Epithelial cell of esophagus (primary cell): ENCODE measurements at regions not wholly inside any gene's neighbourhood (a gene's known extent, or its start where the extent isn't known, plus 50 kb on each side); places are given as distances from the start of the nearest gene placed in this dataset.

Source experiments
- DNase-seq: peaks from one replicate; pipeline ENCODE4 v3.0.0; 2010; ENCODE audit warnings: low read depth
- H3K4me3 ChIP-seq: 2 replicates; pipeline ENCODE4 v1.5.1; 2011; ENCODE audit warnings: mild to moderate bottlenecking, low read length, control low read depth
- TF ChIP-seq, protein P1 (sequence below): IDR thresholded peaks from 2 replicates; pipeline ENCODE4 v1.5.1; 2011; ENCODE audit warnings: low read depth, mild to moderate bottlenecking, low read length, control low read depth, inconsistent platforms; ENCODE audit not compliant: insufficient read depth; ENCODE audit errors: missing control alignments

DNA sequence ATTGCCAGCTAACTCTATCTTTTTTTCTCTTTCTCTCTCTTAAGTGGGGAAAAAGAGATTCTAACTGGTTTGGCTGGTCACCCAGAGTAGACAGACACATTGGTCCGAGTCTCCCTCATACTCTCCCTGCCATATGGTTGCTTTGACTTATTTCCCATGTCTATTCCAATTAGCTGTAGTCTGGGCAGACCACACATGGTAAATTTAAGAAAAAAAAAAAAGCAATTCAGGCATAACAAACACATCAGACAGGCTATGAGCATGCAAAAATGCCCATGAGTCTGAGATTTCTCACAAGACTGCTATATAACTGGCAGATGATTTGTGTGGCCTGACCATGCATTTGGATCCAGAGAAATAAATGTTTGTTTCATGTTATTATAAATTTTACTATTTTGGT, 110.2 kb upstream of the FGF10 start:
- no peak for DNase-seq
- TF ChIP-seq, protein P1, sequence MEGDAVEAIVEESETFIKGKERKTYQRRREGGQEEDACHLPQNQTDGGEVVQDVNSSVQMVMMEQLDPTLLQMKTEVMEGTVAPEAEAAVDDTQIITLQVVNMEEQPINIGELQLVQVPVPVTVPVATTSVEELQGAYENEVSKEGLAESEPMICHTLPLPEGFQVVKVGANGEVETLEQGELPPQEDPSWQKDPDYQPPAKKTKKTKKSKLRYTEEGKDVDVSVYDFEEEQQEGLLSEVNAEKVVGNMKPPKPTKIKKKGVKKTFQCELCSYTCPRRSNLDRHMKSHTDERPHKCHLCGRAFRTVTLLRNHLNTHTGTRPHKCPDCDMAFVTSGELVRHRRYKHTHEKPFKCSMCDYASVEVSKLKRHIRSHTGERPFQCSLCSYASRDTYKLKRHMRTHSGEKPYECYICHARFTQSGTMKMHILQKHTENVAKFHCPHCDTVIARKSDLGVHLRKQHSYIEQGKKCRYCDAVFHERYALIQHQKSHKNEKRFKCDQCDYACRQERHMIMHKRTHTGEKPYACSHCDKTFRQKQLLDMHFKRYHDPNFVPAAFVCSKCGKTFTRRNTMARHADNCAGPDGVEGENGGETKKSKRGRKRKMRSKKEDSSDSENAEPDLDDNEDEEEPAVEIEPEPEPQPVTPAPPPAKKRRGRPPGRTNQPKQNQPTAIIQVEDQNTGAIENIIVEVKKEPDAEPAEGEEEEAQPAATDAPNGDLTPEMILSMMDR: no peak
- H3K4me3 ChIP-seq: no peak overlapping the region

DNA sequence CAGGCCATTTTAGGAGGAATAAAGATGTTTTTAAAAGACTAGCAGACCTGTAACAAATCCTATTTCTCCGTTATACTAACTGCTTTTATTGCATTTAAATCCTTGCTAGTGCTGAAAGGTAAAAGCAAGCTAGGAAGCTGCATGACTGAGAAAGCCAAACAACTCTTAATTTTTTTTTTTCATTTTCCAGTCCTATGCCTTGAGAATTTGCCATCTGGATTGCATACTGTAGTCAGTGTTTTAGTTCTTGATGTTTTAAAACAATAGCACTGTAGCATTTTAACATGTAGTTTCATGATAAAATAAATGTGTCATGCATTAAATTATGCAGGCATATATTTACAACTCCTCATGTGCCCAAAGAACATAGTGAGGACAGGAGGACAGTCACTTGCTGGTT, 108.4 kb upstream of the FGF10 start:
- TF ChIP-seq, protein P1: no peak

DNA sequence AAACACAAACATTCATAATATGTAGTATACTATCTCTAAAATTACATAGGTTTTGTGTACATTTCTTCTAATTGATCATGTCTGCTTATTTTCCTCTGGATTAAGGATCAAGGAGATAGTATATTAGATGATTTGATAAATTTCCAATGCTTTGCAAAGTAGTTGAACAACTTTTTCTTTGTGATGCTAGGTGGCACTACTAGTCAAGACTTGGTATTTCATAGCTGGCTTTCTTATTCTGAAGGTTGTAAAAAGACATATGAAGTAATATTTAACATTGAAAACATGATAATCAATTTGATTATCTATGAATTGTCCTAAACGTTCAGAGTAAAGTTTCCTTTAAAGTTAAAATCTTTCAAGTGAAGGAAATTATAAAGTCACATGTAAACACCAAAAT, 106.1 kb upstream of the FGF10 start:
- DNase-seq: no peak
- TF ChIP-seq, protein P1: no peak
- H3K4me3 ChIP-seq: no peak overlapping the region

More for the DNA sequence above, 108.4 kb upstream of the FGF10 start:
- no peak overlapping the region for H3K4me3 ChIP-seq
- DNase-seq: no peak

DNA sequence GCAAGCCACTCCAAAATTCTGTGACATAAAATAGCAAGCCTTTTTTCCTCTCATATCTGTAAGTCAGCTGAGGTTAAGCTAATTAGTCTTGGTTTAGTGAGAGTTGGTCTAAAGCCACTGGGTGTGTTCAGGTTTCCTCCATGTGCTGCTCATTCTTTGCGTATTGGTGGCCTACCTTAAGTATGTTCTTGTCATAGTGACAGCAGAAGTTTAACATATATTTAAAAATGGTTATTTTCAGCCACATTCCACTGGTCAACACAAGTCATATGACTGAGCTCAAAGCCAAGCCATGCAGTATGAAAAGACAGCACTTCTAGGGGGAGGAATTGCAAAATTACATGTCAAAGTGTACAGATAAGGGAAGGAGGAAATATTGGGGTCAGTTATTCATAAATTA, 100.5 kb upstream of the FGF10 start:
- H3K4me3 ChIP-seq: no peak overlapping the region
- no peak for DNase-seq
- TF ChIP-seq, protein P1: no peak

DNA sequence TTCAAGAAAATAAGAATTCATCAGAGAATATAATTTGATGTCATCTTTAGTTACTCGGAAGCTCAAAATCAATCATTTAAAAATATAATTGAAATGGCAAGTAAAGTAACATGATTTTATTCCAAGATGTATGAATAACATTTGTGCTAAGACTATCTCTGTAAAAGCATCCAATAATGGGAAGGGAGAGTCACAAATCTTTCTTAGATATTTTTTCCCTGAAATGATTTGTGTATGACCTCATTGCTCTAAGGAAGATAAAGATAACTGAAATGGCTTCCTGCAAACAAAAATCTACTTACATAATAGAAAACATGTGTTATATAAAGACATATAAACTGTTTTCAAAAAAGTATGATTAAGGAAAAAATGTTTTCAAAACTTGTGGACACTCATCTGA, 97.4 kb upstream of the FGF10 start:
- no peak for DNase-seq
- no peak overlapping the region for H3K4me3 ChIP-seq
- TF ChIP-seq, protein P1: no peak

DNA sequence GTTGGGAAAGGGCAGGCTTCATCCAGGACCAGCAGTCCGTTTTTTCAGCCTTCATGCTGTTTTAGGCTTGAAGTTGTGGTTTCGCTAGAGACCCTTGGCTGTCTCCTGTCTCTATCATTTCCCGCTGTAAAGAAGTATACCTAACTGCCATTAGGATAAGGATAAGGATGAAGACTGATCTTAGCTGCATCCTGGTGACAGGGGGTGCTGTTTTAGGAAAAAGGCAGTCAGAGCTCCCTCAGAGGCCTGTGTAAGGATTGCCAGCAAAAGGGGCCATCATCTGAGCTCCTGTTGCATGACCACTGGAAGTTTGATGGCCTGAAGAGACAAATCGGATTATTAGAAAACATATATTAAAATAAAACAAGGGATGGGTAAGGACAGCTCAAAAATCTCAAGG, 64.8 kb upstream of the FGF10 start:
- TF ChIP-seq, protein P1: no peak
- no peak overlapping the region for H3K4me3 ChIP-seq

DNA sequence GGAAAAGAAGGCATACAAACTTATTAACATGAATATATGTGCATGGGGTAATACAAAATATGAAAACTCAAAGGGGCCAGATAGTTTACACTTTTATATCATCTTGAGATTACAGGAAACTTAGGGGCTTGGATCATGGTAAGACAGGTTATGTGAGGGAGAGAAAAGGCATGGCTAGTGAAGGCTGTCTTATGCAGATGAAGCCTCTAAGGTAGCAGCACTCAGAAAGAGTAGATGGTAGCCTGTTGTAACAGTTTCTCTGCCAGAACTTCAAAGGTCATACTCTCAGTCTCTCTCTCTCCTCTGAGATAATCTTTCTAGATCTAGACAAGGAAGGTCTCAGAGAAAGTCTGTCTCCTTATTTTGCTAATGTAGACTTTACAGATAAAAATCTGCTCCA, 57.2 kb upstream of the FGF10 start:
- no peak for DNase-seq
- TF ChIP-seq, protein P1: no peak
- H3K4me3 ChIP-seq: no peak overlapping the region

More for the DNA sequence above, 64.8 kb upstream of the FGF10 start:
- DNase-seq: no peak
